Mesodermal cell (in vitro differentiated cells): ENCODE measurements at regions not wholly inside any gene's neighbourhood (a gene's known extent, or its start where the extent isn't known, plus 50 kb on each side); places are given as distances from the start of the nearest gene placed in this dataset.

Source experiments
- H3K27ac ChIP-seq: 2 replicates; pipeline ENCODE4 v1.7.0; 2013; ENCODE audit warnings: mild to moderate bottlenecking, low read depth, low read length, moderate library complexity; ENCODE audit not compliant: severe bottlenecking
- H3K36me3 ChIP-seq: 2 replicates; pipeline ENCODE4 v1.7.1; 2013; ENCODE audit warnings: mild to moderate bottlenecking, low read length, moderate library complexity; ENCODE audit not compliant: control insufficient read depth, insufficient read depth
- H3K4me1 ChIP-seq: one replicate; pipeline ENCODE4 v1.7.1; 2013; ENCODE audit warnings: mild to moderate bottlenecking, low read length; ENCODE audit not compliant: insufficient read depth, control insufficient read depth, poor library complexity, severe bottlenecking
- H3K4me3 ChIP-seq: 2 replicates; pipeline ENCODE4 v1.7.0; 2013; ENCODE audit warnings: low read length, control low read depth, mild to moderate bottlenecking; ENCODE audit not compliant: insufficient read depth, poor library complexity, severe bottlenecking; ENCODE audit errors: extremely low read depth
- H3K9me3 ChIP-seq: 2 replicates; pipeline ENCODE4 v1.7.1; 2013; ENCODE audit warnings: mild to moderate bottlenecking, low read length, moderate library complexity; ENCODE audit not compliant: control insufficient read depth
- WGBS, 2 experiments: methylation state at CpG; one replicate each; pipeline ENCODE4 v1.1.5; 2013; ENCODE audit warnings: missing lambda C conversion rate in 2 of 2; ENCODE audit not compliant: insufficient coverage in 2 of 2; 5-methylcytosine and 5-hydroxymethylcytosine counted together

- Histone ChIP-seq H3K27ac (no peak overlapping the region), H3K36me3 (no peaks in the 10 kb centered on the region), H3K4me3 (no peak overlapping the region), H3K4me1 (no peaks in the 10 kb centered on the region), H3K9me3 (no peaks in the 10 kb centered on the region)
- WGBS, 2 experiments: 60 to 100% methylated on average over 1 of the region's 2 CpGs
Observed at GRCh38 chr10:6888434-6888833, 308.4 kb upstream of the PRKCQ start.

- H3K4me3 ChIP-seq: no peak overlapping the region
- WGBS, 2 experiments: 80 to 100% methylated on average over 1 of the region's 2 CpGs
- H3K36me3 ChIP-seq: no peaks in the 10 kb centered on the region
- no peak overlapping the region for H3K27ac ChIP-seq
- H3K4me1 ChIP-seq: no peaks in the 10 kb centered on the region
- H3K9me3 ChIP-seq: no peaks in the 10 kb centered on the region
Observed at GRCh38 chr10:6885284-6885683, 305.2 kb upstream of the PRKCQ start.

- H3K9me3 ChIP-seq: no peaks in the 10 kb centered on the region
- H3K27ac ChIP-seq: no peak overlapping the region
- no peak overlapping the region for H3K4me3 ChIP-seq
- WGBS, 2 experiments: no CpG with 5 or more reads among the region's 1 CpG
- no peaks in the 10 kb centered on the region for H3K36me3 ChIP-seq
- H3K4me1 ChIP-seq: no peaks in the 10 kb centered on the region
Observed at GRCh38 chr10:6881987-6882386, 301.9 kb upstream of the PRKCQ start.

GRCh38 chr10:6877722-6878392 is 297.8 kb upstream of the PRKCQ start:
- WGBS, 2 experiments: 69 to 72% methylated on average over 6 to 7 of the region's 11 CpGs
- Histone ChIP-seq H3K4me3 (no peak overlapping the region), H3K9me3 (no peaks in the 10 kb centered on the region), H3K36me3 (no peaks in the 10 kb centered on the region), H3K27ac (no peak overlapping the region), H3K4me1 (no peaks in the 10 kb centered on the region)

GRCh38 chr10:6877336-6877721 is 297.3 kb upstream of the PRKCQ start:
- H3K9me3 ChIP-seq: no peaks in the 10 kb centered on the region
- no peaks in the 10 kb centered on the region for H3K4me1 ChIP-seq
- WGBS, 2 experiments: 78 to 91% methylated on average over 7 to 9 of the region's 12 CpGs
- no peak overlapping the region for H3K27ac ChIP-seq
- no peak overlapping the region for H3K4me3 ChIP-seq
- H3K36me3 ChIP-seq: no peaks in the 10 kb centered on the region

- H3K9me3 ChIP-seq: no peaks in the 10 kb centered on the region
- H3K4me3 ChIP-seq: no peak overlapping the region
- WGBS, 2 experiments: 89 to 94% methylated on average over 2 to 4 of the region's 7 CpGs
- H3K4me1 ChIP-seq: no peaks in the 10 kb centered on the region
- H3K27ac ChIP-seq: no peak overlapping the region
- H3K36me3 ChIP-seq: no peaks in the 10 kb centered on the region
Observed at GRCh38 chr10:6875269-6875865, 295.3 kb upstream of the PRKCQ start.

- H3K9me3 ChIP-seq: no peaks in the 10 kb centered on the region
- 89 to 98% methylated on average over 6 to 7 of the region's 10 CpGs for WGBS, 2 experiments
- no peak overlapping the region for H3K27ac ChIP-seq
- H3K36me3 ChIP-seq: no peaks in the 10 kb centered on the region
- no peaks in the 10 kb centered on the region for H3K4me1 ChIP-seq
- no peak overlapping the region for H3K4me3 ChIP-seq
Observed at GRCh38 chr10:6871128-6871527, 291.1 kb upstream of the PRKCQ start.

GRCh38 chr10:6868036-6868725 is 288.1 kb upstream of the PRKCQ start:
- H3K9me3 ChIP-seq: no peaks in the 10 kb centered on the region
- no peaks in the 10 kb centered on the region for H3K4me1 ChIP-seq
- WGBS, 2 experiments: 68 to 86% methylated on average over 2 to 4 of the region's 6 CpGs
- H3K36me3 ChIP-seq: no peaks in the 10 kb centered on the region
- no peak overlapping the region for H3K27ac ChIP-seq
- no peak overlapping the region for H3K4me3 ChIP-seq

GRCh38 chr10:6866757-6867156 is 286.7 kb upstream of the PRKCQ start:
- Histone ChIP-seq H3K36me3 (no peaks in the 10 kb centered on the region), H3K27ac (no peak overlapping the region), H3K4me1 (no peaks in the 10 kb centered on the region), H3K4me3 (no peak overlapping the region), H3K9me3 (no peaks in the 10 kb centered on the region)
- 67% methylated on average over 1 of the region's 2 CpGs; no CpG with 5 or more reads in 1 of the 2 experiments for WGBS, 2 experiments

GRCh38 chr10:6864142-6864541 is 284.1 kb upstream of the PRKCQ start:
- Histone ChIP-seq H3K4me3 (no peak overlapping the region), H3K4me1 (no peaks in the 10 kb centered on the region), H3K36me3 (no peaks in the 10 kb centered on the region), H3K27ac (no peak overlapping the region), H3K9me3 (no peaks in the 10 kb centered on the region)
- 96 to 100% methylated on average over 2 to 3 of the region's 6 CpGs for WGBS, 2 experiments

- H3K9me3 ChIP-seq: no peaks in the 10 kb centered on the region
- no peaks in the 10 kb centered on the region for H3K4me1 ChIP-seq
- no peak overlapping the region for H3K27ac ChIP-seq
- no peaks in the 10 kb centered on the region for H3K36me3 ChIP-seq
- H3K4me3 ChIP-seq: no peak overlapping the region
- 80 to 85% methylated on average over 1 of the region's 1 CpG for WGBS, 2 experiments
Observed at GRCh38 chr10:6863381-6863780, 283.3 kb upstream of the PRKCQ start.
